ENCODE measurements at regions not wholly inside any gene's neighbourhood (a gene's known extent, or its start where the extent isn't known, plus 50 kb on each side); places are given as distances from the start of the nearest gene placed in this dataset.
"Not testable (repeated sequence)": the region's sequence is repeated elsewhere in the genome, so short reads cannot be mapped to it uniquely, and the experiment has no call there.

DNA sequence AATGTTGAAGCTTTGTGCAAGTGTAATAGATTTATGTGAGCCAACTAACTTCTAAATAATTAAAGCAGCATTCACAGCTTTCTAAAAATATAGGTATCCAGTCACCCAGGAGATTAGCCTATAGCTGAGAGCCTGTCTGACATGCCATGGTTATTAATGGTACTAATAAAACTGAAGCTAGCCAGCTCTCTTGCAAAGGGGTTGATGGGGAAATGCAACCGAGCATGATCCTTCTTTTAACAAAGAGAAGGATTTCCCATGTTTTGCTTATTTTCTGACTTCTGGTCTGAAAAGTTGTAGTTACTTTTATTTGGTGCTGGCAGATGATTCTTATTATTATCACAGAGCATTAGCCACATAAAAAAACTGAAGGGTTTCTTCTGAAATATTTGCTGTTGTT is 488.7 kb upstream of the CYLC2 start:
- no peak overlapping the region for H3K27ac ChIP-seq
- no peak overlapping the region for H3K4me3 ChIP-seq
- TF ChIP-seq EZH2 (IDR thresholded peaks at IDR 0.05; ENCODE audit: low read depth) = no peak
- TF ChIP-seq, protein P1, sequence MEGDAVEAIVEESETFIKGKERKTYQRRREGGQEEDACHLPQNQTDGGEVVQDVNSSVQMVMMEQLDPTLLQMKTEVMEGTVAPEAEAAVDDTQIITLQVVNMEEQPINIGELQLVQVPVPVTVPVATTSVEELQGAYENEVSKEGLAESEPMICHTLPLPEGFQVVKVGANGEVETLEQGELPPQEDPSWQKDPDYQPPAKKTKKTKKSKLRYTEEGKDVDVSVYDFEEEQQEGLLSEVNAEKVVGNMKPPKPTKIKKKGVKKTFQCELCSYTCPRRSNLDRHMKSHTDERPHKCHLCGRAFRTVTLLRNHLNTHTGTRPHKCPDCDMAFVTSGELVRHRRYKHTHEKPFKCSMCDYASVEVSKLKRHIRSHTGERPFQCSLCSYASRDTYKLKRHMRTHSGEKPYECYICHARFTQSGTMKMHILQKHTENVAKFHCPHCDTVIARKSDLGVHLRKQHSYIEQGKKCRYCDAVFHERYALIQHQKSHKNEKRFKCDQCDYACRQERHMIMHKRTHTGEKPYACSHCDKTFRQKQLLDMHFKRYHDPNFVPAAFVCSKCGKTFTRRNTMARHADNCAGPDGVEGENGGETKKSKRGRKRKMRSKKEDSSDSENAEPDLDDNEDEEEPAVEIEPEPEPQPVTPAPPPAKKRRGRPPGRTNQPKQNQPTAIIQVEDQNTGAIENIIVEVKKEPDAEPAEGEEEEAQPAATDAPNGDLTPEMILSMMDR (conservative IDR thresholded peaks at IDR 0.05) = no peak
- no peaks in the 10 kb centered on the region for H3K9me2 ChIP-seq (ENCODE audit: insufficient read depth)
- BruUV-seq (replicated peaks) = no TSS peak
- H3K4me2 ChIP-seq = no peak overlapping the region
- H3F3A ChIP-seq (ENCODE audit: insufficient read depth, low read depth) = no peaks in the 10 kb centered on the region
- H3K79me2 ChIP-seq (ENCODE audit: low read depth) = no peaks in the 10 kb centered on the region
- CTCF ChIA-PET = no interaction called here
- POLR2A ChIA-PET (ENCODE audit: unreplicated experiment) = no interaction called here
- no peaks in the 10 kb centered on the region for H4K20me1 ChIP-seq (ENCODE audit: insufficient read depth)
- no peak for DNase-seq
- no peaks in the 10 kb centered on the region for H3K4me1 ChIP-seq (replicated peaks; ENCODE audit: insufficient read depth)
- H3K36me3 ChIP-seq (ENCODE audit: low read depth) = no peaks in the 10 kb centered on the region
- no peaks in the 10 kb centered on the region for H3K9me3 ChIP-seq (ENCODE audit: insufficient read depth, low read depth)
- intact Hi-C loops (cut with micrococcal nuclease; ENCODE audit: unreplicated experiment) = no loop called here
- H3K27me3 ChIP-seq (ENCODE audit: insufficient read depth, low read depth) = no peaks in the 10 kb centered on the region
- H2AFZ ChIP-seq = no peak overlapping the region

DNA sequence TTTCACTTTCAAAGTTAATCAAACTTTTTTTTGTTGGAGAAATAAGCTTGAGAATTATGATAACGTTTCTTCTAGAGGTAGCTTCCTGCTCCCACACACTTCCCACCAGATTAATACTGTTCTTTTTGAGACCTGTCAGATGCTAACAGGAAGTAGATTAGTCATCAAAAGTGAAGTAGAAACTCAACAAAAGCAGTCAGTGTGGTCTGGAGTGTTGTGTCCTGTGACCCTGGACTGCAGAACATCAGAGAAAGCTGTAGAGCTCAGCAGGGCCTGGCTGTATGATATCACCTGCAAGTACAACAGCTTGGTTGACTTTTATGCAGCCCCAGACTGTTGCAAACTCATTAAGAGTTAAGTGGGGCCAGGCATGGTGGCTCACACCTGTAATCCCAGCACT is 495.7 kb upstream of the CYLC2 start:
- H3K4me3 ChIP-seq = no peak overlapping the region
- H3F3A ChIP-seq (ENCODE audit: insufficient read depth, low read depth) = no peaks in the 10 kb centered on the region
- H3K27ac ChIP-seq = no peak overlapping the region
- no peak for DNase-seq
- H3K9me2 ChIP-seq (ENCODE audit: insufficient read depth) = no peaks in the 10 kb centered on the region
- TF ChIP-seq EZH2 (IDR thresholded peaks at IDR 0.05; ENCODE audit: low read depth) = no peak
- TF ChIP-seq, protein P1 (conservative IDR thresholded peaks at IDR 0.05) = no peak
- intact Hi-C loops (cut with micrococcal nuclease; ENCODE audit: unreplicated experiment) = no loop called here
- no peak overlapping the region for H3K4me2 ChIP-seq
- no peaks in the 10 kb centered on the region for H3K79me2 ChIP-seq (ENCODE audit: low read depth)
- H3K9me3 ChIP-seq (ENCODE audit: insufficient read depth, low read depth) = no peaks in the 10 kb centered on the region
- BruUV-seq (replicated peaks) = no TSS peak
- H2AFZ ChIP-seq = no peak overlapping the region
- H3K36me3 ChIP-seq (ENCODE audit: low read depth) = no peaks in the 10 kb centered on the region
- no peaks in the 10 kb centered on the region for H3K27me3 ChIP-seq (ENCODE audit: insufficient read depth, low read depth)
- ChIA-PET POLR2A (ENCODE audit: unreplicated experiment) (no interaction called here), CTCF (no interaction called here)
- no peaks in the 10 kb centered on the region for H4K20me1 ChIP-seq (ENCODE audit: insufficient read depth)
- H3K4me1 ChIP-seq (replicated peaks; ENCODE audit: insufficient read depth) = no peaks in the 10 kb centered on the region

DNA sequence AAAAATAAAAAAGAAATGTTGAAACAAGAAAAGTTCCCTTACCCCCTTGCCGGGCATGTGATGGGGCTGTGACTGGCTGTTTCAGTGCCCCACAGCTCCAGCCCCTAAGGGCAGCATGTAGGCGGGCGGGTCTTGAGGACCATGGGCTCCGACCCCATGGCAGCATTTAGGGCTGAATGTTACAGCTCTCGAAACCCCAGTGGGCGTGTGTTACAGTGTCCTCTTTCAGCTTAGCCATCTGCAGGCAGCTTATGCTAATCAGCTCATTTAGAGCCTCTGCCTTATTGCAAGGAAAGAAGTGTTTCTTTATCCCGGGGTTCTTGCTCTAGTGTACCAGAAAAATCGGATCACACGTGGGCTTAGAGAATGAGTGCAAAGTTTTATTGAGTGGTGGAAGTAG is 497.4 kb upstream of the CYLC2 start:
- H3K4me2 ChIP-seq = no peak overlapping the region
- no TSS peak for BruUV-seq (replicated peaks)
- TF ChIP-seq, protein P1 (conservative IDR thresholded peaks at IDR 0.05) = no peak
- TF ChIP-seq EZH2 (IDR thresholded peaks at IDR 0.05; ENCODE audit: low read depth) = no peak
- intact Hi-C loops (cut with micrococcal nuclease; ENCODE audit: unreplicated experiment) = no loop called here
- H3K27ac ChIP-seq = no peak overlapping the region
- H3K4me1 ChIP-seq (replicated peaks; ENCODE audit: insufficient read depth) = no peaks in the 10 kb centered on the region
- no peaks in the 10 kb centered on the region for H3K9me2 ChIP-seq (ENCODE audit: insufficient read depth)
- H3K4me3 ChIP-seq = no peak overlapping the region
- H3K79me2 ChIP-seq (ENCODE audit: low read depth) = no peaks in the 10 kb centered on the region
- no peak overlapping the region for H2AFZ ChIP-seq
- H3F3A ChIP-seq (ENCODE audit: insufficient read depth, low read depth) = no peaks in the 10 kb centered on the region
- no peaks in the 10 kb centered on the region for H3K36me3 ChIP-seq (ENCODE audit: low read depth)
- H4K20me1 ChIP-seq (ENCODE audit: insufficient read depth) = no peaks in the 10 kb centered on the region
- DNase-seq = no peak
- no peaks in the 10 kb centered on the region for H3K9me3 ChIP-seq (ENCODE audit: insufficient read depth, low read depth)
- POLR2A ChIA-PET (ENCODE audit: unreplicated experiment) = no interaction called here
- CTCF ChIA-PET = no interaction called here
- H3K27me3 ChIP-seq (ENCODE audit: insufficient read depth, low read depth) = no peaks in the 10 kb centered on the region

DNA sequence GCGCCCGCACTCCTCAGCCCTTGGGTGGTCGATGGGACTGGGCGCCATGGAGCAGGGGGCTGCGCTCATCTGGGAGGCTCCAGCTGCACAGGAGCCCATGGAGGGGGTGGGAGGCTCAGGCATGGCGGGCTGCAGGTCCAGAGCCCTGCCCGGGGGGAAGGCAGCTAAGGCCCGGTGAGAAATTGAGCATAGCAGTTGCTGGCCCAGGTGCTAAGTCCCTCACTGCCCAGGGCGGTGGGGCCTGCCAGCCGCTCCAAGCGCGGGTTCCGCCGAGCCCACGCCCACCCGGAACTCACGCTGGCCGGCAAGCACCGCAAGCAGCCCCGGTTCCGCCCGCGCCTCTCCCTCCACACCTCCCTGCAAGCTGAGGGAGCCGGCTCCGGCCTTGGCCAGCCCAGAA is 508.2 kb upstream of the CYLC2 start:
- H3F3A ChIP-seq (ENCODE audit: insufficient read depth, low read depth); H3K9me3 ChIP-seq (ENCODE audit: insufficient read depth, low read depth); H3K27ac ChIP-seq; H3K27me3 ChIP-seq (ENCODE audit: insufficient read depth, low read depth); H3K4me1 ChIP-seq (replicated peaks; ENCODE audit: insufficient read depth); BruUV-seq (replicated peaks); CTCF ChIA-PET; H3K4me2 ChIP-seq; H2AFZ ChIP-seq; H4K20me1 ChIP-seq (ENCODE audit: insufficient read depth); H3K36me3 ChIP-seq (ENCODE audit: low read depth); H3K9me2 ChIP-seq (ENCODE audit: insufficient read depth); DNase-seq; POLR2A ChIA-PET (ENCODE audit: unreplicated experiment); H3K4me3 ChIP-seq; intact Hi-C loops (cut with micrococcal nuclease; ENCODE audit: unreplicated experiment); H3K79me2 ChIP-seq (ENCODE audit: low read depth): not testable (repeated sequence)
